ENCODE measurements at regions not wholly inside any gene's neighbourhood (a gene's known extent, or its start where the extent isn't known, plus 50 kb on each side); places are given as distances from the start of the nearest gene placed in this dataset.

DNA sequence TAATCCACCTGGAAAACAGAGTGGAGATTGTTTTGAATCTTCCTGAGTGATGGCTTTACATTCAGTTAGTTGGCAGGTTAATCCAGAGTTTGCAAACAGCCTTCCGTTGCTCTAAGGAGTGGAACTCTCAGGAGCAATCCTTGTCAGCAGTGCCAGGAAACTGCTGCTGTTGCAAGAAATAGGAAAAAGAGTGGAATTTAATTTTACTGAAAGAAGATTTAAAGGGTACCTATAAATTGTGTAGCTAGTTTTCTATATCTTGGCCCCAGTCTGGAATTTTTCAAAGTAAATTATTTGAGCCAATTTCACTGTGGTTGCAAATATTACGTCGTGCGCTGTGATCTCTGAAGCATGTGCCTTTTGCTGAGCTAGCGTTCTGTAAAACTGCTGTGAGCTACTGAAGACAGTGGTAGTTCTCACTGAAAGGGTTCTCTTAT is 55.5 kb upstream of the SLC5A12 start:
- POLR2A ChIA-PET: no interaction called here
- no peak for DNase-seq (ENCODE audit: extremely low spot score)
- CTCF ChIA-PET: no interaction called here
- no peak for TF ChIP-seq L3MBTL2 (conservative IDR thresholded peaks at IDR 0.05)
- TF ChIP-seq FOXK2 (IDR thresholded peaks at IDR 0.05): no peak
- TF ChIP-seq LEF1 (IDR thresholded peaks at IDR 0.05; ENCODE audit: borderline replicate concordance): no peak
- no peak for TF ChIP-seq NFRKB (IDR thresholded peaks at IDR 0.05)
- TF ChIP-seq SUZ12 (IDR thresholded peaks at IDR 0.05): no peak
- no peak for TF ChIP-seq HDGF (IDR thresholded peaks at IDR 0.05; ENCODE audit: borderline replicate concordance)
- no peak for TF ChIP-seq FOXA1 (IDR thresholded peaks at IDR 0.05)
- no peak for TF ChIP-seq ZNF384 (IDR thresholded peaks at IDR 0.05)
- TF ChIP-seq CTBP1 (IDR thresholded peaks at IDR 0.05; ENCODE audit: borderline replicate concordance): no peak
- no peak for TF ChIP-seq FOXM1 (IDR thresholded peaks at IDR 0.05; ENCODE audit: borderline replicate concordance)

DNA sequence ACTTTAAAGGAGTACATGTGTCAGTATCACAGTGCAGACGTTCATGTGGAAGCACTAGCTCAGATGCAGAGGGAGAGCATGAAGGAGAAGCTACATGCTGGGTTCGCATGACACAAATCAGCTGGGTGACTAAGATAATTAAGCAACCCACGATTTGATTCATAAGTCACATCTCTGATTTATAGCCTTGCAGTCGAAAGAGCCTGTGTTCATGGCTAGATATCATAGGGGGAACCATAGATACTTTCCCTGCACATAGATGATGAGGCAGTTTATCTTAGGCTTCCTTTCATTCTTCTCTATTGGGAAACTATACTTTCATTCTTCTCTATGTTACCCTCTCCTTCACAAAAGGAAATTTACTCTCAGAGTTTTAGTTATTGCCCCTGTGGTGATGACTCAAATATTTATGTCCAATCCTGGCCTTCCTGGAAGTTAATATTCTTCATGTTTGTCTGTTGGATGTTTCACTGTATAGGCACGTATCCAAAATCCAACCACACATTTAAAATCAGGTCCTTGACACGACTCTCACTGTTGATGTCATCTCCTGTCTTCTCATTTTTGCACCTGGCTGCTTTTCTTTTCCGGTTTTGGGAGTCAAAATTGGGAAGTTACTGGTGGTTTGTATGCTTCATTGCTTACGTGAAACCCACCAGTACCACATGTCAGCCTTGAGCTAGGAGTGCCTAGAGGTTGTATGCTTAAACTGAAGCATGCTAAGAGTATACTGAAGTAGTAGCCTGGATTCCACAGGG is 56.3 kb upstream of the SLC5A12 start:
- CTCF ChIA-PET: no interaction called here
- POLR2A ChIA-PET: no interaction called here
- DNase-seq (ENCODE audit: extremely low spot score): no peak
- TF ChIP-seq LEF1 (IDR thresholded peaks at IDR 0.05; ENCODE audit: borderline replicate concordance) (no peak), FOXK2 (IDR thresholded peaks at IDR 0.05) (no peak), BHLHE40 (IDR thresholded peaks at IDR 0.05; ENCODE audit: borderline replicate concordance) (no peak), L3MBTL2 (conservative IDR thresholded peaks at IDR 0.05) (no peak), NFRKB (IDR thresholded peaks at IDR 0.05) (no peak), TARDBP (IDR thresholded peaks at IDR 0.05) (no peak), SUZ12 (IDR thresholded peaks at IDR 0.05) (no peak), FOXM1 (IDR thresholded peaks at IDR 0.05; ENCODE audit: borderline replicate concordance) (no peak), FOXA1 (IDR thresholded peaks at IDR 0.05) (no peak), CTBP1 (IDR thresholded peaks at IDR 0.05; ENCODE audit: borderline replicate concordance) (no peak), HDGF (IDR thresholded peaks at IDR 0.05; ENCODE audit: borderline replicate concordance) (no peak), ARNT (IDR thresholded peaks at IDR 0.05) (no peak), ELF4 (IDR thresholded peaks at IDR 0.05) (no peak), SP1 (IDR thresholded peaks at IDR 0.05) (no peak), ZNF384 (IDR thresholded peaks at IDR 0.05) (no peak)
- TF ChIP-seq, protein P1, sequence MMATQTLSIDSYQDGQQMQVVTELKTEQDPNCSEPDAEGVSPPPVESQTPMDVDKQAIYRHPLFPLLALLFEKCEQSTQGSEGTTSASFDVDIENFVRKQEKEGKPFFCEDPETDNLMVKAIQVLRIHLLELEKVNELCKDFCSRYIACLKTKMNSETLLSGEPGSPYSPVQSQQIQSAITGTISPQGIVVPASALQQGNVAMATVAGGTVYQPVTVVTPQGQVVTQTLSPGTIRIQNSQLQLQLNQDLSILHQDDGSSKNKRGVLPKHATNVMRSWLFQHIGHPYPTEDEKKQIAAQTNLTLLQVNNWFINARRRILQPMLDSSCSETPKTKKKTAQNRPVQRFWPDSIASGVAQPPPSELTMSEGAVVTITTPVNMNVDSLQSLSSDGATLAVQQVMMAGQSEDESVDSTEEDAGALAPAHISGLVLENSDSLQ (IDR thresholded peaks at IDR 0.05): no peak

DNA sequence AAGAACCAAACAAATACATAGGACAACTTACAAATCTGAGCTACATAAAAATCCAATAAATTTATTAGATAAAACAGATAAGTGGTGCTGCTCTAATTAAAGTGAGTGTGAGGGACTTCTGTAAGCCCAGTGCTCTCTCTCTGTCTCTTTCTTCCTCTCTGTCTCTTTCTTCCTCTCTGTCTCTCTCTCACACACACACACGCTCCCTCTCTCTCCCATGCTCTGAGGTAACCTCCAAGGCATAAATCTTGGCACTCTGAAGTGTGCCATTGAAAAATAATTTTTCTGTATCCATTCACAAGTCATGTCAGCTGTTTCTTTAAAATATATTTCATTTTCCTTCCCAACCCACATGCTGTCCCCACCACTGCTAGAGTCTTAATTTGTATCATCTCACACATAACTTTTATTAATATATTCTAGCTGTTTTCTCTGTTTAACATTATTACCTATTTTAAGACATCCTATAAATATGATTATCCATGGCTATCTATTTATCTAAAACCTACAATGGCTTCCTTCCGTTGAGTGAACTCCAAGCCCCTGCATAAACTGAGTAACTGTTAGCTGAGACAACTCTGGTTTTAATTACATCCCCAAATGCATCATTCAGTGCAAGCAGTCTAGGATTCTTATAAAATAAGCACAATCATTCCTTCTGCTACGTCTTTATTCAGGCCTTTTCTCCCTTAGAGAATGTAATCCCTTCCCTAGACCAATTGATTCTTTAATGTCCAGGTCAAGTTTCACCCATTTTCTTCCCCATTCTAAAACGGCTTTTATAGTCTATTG is 57.4 kb upstream of the SLC5A12 start:
- DNase-seq (ENCODE audit: extremely low spot score): no peak
- POLR2A ChIA-PET: no interaction called here
- no peak for TF ChIP-seq FOXK2 (IDR thresholded peaks at IDR 0.05)
- no peak for TF ChIP-seq ARNT (IDR thresholded peaks at IDR 0.05)
- no peak for TF ChIP-seq NFRKB (IDR thresholded peaks at IDR 0.05)
- no peak for TF ChIP-seq FOXM1 (IDR thresholded peaks at IDR 0.05; ENCODE audit: borderline replicate concordance)
- TF ChIP-seq, protein P1 (IDR thresholded peaks at IDR 0.05): no peak
- TF ChIP-seq ELF4 (IDR thresholded peaks at IDR 0.05): no peak
- TF ChIP-seq CTBP1 (IDR thresholded peaks at IDR 0.05; ENCODE audit: borderline replicate concordance): no peak
- no peak for TF ChIP-seq FOXA1 (IDR thresholded peaks at IDR 0.05)
- CTCF ChIA-PET: no interaction called here

DNA sequence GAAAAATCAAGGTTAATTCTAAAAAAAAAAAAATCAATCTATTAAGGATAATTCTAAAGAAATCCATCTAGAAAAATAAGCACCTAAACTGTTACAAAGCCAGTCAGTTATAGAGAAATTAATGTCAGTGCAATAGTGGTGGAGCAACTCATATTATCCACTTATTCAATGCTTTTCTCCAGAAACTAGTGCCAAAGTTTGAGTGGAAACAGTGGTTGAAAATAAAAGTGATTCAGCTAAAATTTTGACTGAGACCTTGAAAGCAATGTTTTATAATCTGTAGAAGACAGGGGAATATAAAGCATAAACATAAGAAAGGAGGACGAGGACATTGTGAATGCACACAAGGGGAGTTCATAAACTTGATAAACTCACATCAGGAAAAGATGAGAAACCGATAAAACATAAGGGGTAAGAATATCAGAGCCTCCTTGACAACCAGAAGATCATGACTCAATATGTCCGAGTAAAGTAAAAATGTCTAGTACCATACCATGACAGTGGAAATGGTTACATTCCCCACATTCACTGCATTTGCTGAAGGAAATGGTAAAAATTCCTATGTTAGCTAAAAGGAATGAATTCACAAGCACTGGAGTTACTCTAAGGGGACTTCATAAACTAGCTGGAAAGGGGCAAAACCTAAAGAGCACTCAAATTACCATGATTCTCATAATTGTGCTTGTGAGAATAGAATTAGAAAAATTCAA is 58.7 kb upstream of the SLC5A12 start:
- ChIA-PET CTCF (no interaction called here), POLR2A (no interaction called here)
- TF ChIP-seq ZNF384 (IDR thresholded peaks at IDR 0.05) (no peak), TARDBP (IDR thresholded peaks at IDR 0.05) (no peak), FOXK2 (IDR thresholded peaks at IDR 0.05) (no peak), BHLHE40 (IDR thresholded peaks at IDR 0.05; ENCODE audit: borderline replicate concordance) (no peak), SUZ12 (IDR thresholded peaks at IDR 0.05) (no peak), SP1 (IDR thresholded peaks at IDR 0.05) (no peak), FOXM1 (IDR thresholded peaks at IDR 0.05; ENCODE audit: borderline replicate concordance) (no peak), L3MBTL2 (conservative IDR thresholded peaks at IDR 0.05) (no peak), FOXA1 (IDR thresholded peaks at IDR 0.05) (no peak)
- no peak for DNase-seq (ENCODE audit: extremely low spot score)

DNA sequence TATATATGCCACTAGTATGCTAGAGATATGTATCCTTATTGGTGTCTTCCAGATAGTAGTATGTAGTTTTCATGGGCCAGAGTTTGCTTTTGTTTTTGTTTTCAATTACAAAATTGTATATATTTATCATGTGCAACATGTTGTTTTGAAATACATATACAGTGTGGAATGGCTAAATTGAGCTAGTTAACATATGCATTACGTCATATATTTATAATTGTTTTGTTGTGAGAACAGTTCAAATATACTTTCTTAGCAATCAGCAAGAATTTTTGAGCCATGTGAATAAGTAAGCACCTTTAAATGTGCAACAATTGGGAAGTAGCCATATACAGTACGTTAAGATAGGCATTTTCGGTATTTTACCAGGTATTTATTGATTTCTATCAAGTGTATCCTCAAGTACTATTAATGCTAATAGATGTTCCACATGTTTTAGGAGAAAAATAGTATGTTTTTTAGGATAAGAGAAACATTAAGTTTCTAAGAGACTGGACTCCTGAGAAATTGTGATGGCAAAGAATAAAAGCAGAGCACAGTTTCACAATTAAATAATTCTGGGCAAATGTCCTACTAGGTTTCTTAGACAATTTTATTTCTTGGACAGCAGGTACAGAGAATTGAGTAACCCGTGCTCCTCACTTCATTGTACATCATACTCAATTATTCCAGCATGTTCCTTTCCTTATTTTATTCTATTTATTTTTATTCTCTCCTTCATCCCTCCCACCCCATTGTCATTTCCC is 60.5 kb upstream of the SLC5A12 start:
- DNase-seq (ENCODE audit: extremely low spot score): no peak
- TF ChIP-seq NFRKB (IDR thresholded peaks at IDR 0.05) (no peak), CTBP1 (IDR thresholded peaks at IDR 0.05; ENCODE audit: borderline replicate concordance) (no peak)
- POLR2A ChIA-PET: no interaction called here
- CTCF ChIA-PET: no interaction called here

DNA sequence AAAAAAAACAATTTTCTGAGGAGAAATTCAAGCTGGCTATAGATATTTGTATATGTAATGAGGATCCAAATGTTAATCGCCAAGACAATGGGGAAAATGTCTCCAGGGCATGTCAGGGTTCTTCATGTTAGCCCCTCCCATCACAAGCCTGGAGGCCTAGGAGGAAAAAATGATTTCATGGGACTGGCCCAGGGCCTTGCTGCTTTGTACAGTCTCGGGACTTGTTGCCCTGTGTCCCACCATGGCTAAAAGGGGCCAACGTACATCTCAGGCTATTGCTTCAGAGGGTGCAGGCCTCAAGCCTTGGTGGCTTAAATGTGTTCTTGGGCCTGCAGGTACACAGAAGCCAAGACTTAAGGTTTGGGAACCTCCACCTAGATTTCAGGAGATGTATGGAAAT is 62.1 kb upstream of the SLC5A12 start:
- ChIA-PET CTCF (no interaction called here), POLR2A (no interaction called here)

More for the DNA sequence above, 62.1 kb upstream of the SLC5A12 start:
- DNase-seq (ENCODE audit: extremely low spot score): no peak
- TF ChIP-seq SUZ12 (IDR thresholded peaks at IDR 0.05): no peak
